ENCODE measurements at regions not wholly inside any gene's neighbourhood (a gene's known extent, or its start where the extent isn't known, plus 50 kb on each side); places are given as distances from the start of the nearest gene placed in this dataset.

DNA sequence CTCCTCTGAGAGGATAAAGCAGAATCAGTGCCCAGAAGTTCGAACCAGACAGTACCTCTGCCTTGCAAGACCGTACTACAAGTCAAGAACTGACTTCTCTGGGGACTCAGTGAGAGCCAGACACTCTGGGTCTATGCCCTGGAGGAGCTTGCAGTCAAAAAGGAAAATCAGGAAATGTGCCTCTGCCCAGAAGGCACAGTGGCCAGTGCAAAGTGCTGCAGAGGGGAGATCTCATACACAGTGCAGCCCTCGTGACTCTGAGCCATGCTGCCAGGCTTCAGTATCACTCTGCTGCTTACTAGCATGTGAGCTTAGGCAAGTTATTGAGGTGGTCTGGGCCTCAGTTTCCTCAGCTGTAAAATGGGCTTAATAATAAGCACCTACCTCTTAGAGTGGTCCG lies 144.0 kb upstream of the NPY start:
- no peaks in the 10 kb centered on the region for H3K27me3 ChIP-seq (ENCODE audit: insufficient read depth, low read depth, low read length)
- no peak for TF ChIP-seq SMC3 (conservative IDR thresholded peaks at IDR 0.05; ENCODE audit: poor library complexity)
- TF ChIP-seq MXI1 (conservative IDR thresholded peaks at IDR 0.05; ENCODE audit: poor library complexity, severe bottlenecking), result no peak
- no peak for TF ChIP-seq EZH2 (IDR thresholded peaks at IDR 0.05; ENCODE audit: borderline replicate concordance, insufficient read depth, low read length, poor library complexity, severe bottlenecking)
- TF ChIP-seq POLR2AphosphoS5 (IDR thresholded peaks at IDR 0.05), result no peak
- TF ChIP-seq RAD21 (conservative IDR thresholded peaks at IDR 0.05), result no peak
- TF ChIP-seq, protein P1, sequence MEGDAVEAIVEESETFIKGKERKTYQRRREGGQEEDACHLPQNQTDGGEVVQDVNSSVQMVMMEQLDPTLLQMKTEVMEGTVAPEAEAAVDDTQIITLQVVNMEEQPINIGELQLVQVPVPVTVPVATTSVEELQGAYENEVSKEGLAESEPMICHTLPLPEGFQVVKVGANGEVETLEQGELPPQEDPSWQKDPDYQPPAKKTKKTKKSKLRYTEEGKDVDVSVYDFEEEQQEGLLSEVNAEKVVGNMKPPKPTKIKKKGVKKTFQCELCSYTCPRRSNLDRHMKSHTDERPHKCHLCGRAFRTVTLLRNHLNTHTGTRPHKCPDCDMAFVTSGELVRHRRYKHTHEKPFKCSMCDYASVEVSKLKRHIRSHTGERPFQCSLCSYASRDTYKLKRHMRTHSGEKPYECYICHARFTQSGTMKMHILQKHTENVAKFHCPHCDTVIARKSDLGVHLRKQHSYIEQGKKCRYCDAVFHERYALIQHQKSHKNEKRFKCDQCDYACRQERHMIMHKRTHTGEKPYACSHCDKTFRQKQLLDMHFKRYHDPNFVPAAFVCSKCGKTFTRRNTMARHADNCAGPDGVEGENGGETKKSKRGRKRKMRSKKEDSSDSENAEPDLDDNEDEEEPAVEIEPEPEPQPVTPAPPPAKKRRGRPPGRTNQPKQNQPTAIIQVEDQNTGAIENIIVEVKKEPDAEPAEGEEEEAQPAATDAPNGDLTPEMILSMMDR (IDR thresholded peaks at IDR 0.05; ENCODE audit: poor library complexity, severe bottlenecking), result no peak
- H3K4me2 ChIP-seq (ENCODE audit: low read length), result no peak overlapping the region
- H3K4me3 ChIP-seq (ENCODE audit: low read length), result no peak overlapping the region
- no peak overlapping the region for H2AFZ ChIP-seq (ENCODE audit: low read depth, low read length)
- no peaks in the 10 kb centered on the region for H4K20me1 ChIP-seq (ENCODE audit: insufficient read depth)
- H3K79me2 ChIP-seq (replicated peaks; ENCODE audit: insufficient read depth, low read length), result no peaks in the 10 kb centered on the region
- no peaks in the 10 kb centered on the region for H3K36me3 ChIP-seq (ENCODE audit: insufficient read depth, low read length)
- no peaks in the 10 kb centered on the region for H3F3A ChIP-seq (ENCODE audit: insufficient read depth, low read length, poor library complexity, severe bottlenecking)
- no peaks in the 10 kb centered on the region for H3K9me3 ChIP-seq (ENCODE audit: low read length)
- H3K27ac ChIP-seq (ENCODE audit: low read length), result no peak overlapping the region
- H3K9me2 ChIP-seq (ENCODE audit: insufficient read depth, low read length), result no peaks in the 10 kb centered on the region
- H3K9ac ChIP-seq (ENCODE audit: low read length), result no peak overlapping the region

DNA sequence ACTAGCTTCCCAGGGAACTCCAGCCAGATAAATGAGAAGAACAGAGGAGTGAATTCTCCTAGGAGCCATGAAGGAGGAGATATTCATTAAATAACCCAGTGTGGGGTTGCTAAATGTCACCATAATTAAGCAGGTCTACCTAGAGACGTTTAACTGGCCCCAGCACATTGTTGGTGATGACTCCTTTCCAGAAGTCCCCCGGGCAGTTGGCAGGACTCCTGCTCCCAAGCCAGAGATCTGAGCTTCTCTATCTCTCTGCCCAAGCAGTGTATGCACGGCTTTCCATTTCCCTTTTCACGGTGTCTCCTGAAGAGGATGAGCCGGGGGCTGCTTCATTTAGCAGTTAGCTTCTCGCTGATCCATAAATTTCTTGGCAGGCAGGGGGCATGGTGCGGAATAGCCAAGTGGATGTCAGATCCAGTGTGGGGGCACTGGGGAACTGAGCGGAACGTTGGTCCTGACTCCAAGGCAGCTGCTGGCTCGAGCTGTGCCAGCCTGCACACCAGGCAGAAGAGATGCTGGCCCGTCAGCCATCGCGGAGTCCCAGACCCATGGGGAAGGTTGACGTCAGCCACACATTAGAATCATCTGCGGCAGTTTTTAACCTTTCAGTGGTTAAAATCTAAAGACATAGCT lies 142.0 kb upstream of the NPY start:
- H2AFZ ChIP-seq (ENCODE audit: low read depth, low read length), result no peak overlapping the region
- H3K9me3 ChIP-seq (ENCODE audit: low read length), result no peaks in the 10 kb centered on the region
- no peaks in the 10 kb centered on the region for H3K36me3 ChIP-seq (ENCODE audit: insufficient read depth, low read length)
- no peak overlapping the region for H3K4me3 ChIP-seq (ENCODE audit: low read length)
- no peak overlapping the region for H3K9ac ChIP-seq (ENCODE audit: low read length)
- no peaks in the 10 kb centered on the region for H3K9me2 ChIP-seq (ENCODE audit: insufficient read depth, low read length)
- H3K27me3 ChIP-seq (ENCODE audit: insufficient read depth, low read depth, low read length), result no peaks in the 10 kb centered on the region
- TF ChIP-seq RAD21 (conservative IDR thresholded peaks at IDR 0.05), result no peak
- no peak for TF ChIP-seq MXI1 (conservative IDR thresholded peaks at IDR 0.05; ENCODE audit: poor library complexity, severe bottlenecking)
- TF ChIP-seq POLR2AphosphoS5 (IDR thresholded peaks at IDR 0.05), result no peak
- no peak for TF ChIP-seq EP300 (conservative IDR thresholded peaks at IDR 0.05; ENCODE audit: poor library complexity, severe bottlenecking)
- TF ChIP-seq, protein P1 (IDR thresholded peaks at IDR 0.05; ENCODE audit: poor library complexity, severe bottlenecking), result no peak
- TF ChIP-seq TAF1 (IDR thresholded peaks at IDR 0.05; ENCODE audit: low read depth), result no peak
- no peak overlapping the region for H3K4me2 ChIP-seq (ENCODE audit: low read length)
- no peak overlapping the region for H3K27ac ChIP-seq (ENCODE audit: low read length)
- no peaks in the 10 kb centered on the region for H4K20me1 ChIP-seq (ENCODE audit: insufficient read depth)
- H3K79me2 ChIP-seq (replicated peaks; ENCODE audit: insufficient read depth, low read length), result no peaks in the 10 kb centered on the region
- no peaks in the 10 kb centered on the region for H3F3A ChIP-seq (ENCODE audit: insufficient read depth, low read length, poor library complexity, severe bottlenecking)

DNA sequence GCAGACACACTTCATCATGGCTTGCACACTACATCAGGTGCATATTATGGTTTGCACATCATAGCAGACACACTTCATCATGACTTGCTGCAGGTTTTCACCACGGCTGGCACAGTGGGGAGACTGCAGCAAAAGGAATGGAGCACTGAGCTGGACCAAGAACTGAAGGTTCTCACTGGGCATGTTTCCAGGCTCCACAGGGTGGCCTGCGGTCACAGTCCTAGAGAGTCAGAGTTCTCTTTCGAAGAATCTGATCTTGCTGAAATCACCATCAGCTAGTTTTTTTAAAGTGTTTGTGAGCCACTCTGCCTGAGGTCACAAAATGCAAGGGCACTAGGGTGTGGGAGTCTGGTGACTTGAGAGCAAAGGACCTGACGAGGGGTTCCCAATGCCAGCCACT lies 140.4 kb upstream of the NPY start:
- no peaks in the 10 kb centered on the region for H3K9me2 ChIP-seq (ENCODE audit: insufficient read depth, low read length)
- H3K4me2 ChIP-seq (ENCODE audit: low read length), result no peak overlapping the region
- no peaks in the 10 kb centered on the region for H3K27me3 ChIP-seq (ENCODE audit: insufficient read depth, low read depth, low read length)
- H3K36me3 ChIP-seq (ENCODE audit: insufficient read depth, low read length), result no peaks in the 10 kb centered on the region
- no peak overlapping the region for H3K4me3 ChIP-seq (ENCODE audit: low read length)
- no peak for TF ChIP-seq MXI1 (conservative IDR thresholded peaks at IDR 0.05; ENCODE audit: poor library complexity, severe bottlenecking)
- TF ChIP-seq RAD21 (conservative IDR thresholded peaks at IDR 0.05), result no peak
- no peak overlapping the region for H2AFZ ChIP-seq (ENCODE audit: low read depth, low read length)
- no peak overlapping the region for H3K27ac ChIP-seq (ENCODE audit: low read length)
- no peak overlapping the region for H3K9ac ChIP-seq (ENCODE audit: low read length)
- no peaks in the 10 kb centered on the region for H3F3A ChIP-seq (ENCODE audit: insufficient read depth, low read length, poor library complexity, severe bottlenecking)
- H4K20me1 ChIP-seq (ENCODE audit: insufficient read depth), result no peaks in the 10 kb centered on the region
- no peaks in the 10 kb centered on the region for H3K79me2 ChIP-seq (replicated peaks; ENCODE audit: insufficient read depth, low read length)
- no peaks in the 10 kb centered on the region for H3K9me3 ChIP-seq (ENCODE audit: low read length)
